ENCODE measurements at regions not wholly inside any gene's neighbourhood (a gene's known extent, or its start where the extent isn't known, plus 50 kb on each side); places are given as distances from the start of the nearest gene placed in this dataset.

DNA sequence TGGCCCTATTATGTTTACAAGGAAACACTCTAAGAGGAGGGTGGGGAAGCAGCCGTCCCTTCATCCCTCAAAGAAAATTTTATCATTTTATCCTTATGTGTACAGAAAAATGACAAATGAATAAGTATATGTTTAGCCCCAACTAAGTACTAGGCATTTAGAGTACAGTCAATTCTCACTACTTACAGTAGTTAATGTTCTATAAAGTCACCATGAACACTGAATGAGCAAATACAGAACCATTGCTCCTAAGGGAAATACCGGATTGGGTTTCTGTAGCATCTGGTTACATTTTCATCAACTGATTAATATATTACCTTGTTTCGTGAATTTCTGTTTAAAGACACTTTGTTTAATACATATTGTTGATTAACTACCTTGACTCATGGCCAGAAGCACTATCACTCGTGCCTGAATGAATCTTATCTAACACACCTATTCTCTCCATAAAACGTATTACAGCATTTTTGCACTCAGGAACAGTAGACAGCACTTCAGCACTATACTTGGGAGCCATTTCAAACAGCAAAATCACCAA lies 109.3 kb downstream of the ASB9 start:
- TF ChIP-seq POLR2A (IDR thresholded peaks at IDR 0.05; ENCODE audit: low read length) (no peak), GATA1 (IDR thresholded peaks at IDR 0.05; ENCODE audit: low read depth, low read length) (no peak)
